Astrocyte (in vitro differentiated cells and primary cell): ENCODE measurements at regions not wholly inside any gene's neighbourhood (a gene's known extent, or its start where the extent isn't known, plus 50 kb on each side); places are given as distances from the start of the nearest gene placed in this dataset.
A peak's percentile ranks its signal among the peaks of the same experiment; 100 is the strongest.

Experiments used
- DNase-seq: peaks from one replicate; pipeline ENCODE4 v3.0.0-alpha.2; 2010; ENCODE audit warnings: low read depth
- FAIRE-seq: peaks from 2 replicates; lab custom pipeline; 2011; peaks lifted over from hg19 to GRCh38; lab: Jason Lieb, UNC
- H2AFZ ChIP-seq: 2 replicates; pipeline ENCODE4 v1.6.0; 2012; ENCODE audit warnings: low read depth, low read length, inconsistent platforms
- H3K27ac ChIP-seq: 2 replicates; pipeline ENCODE4 v1.5.1; 2011; ENCODE audit warnings: low read depth, low read length, inconsistent platforms
- H3K27me3 ChIP-seq: 2 replicates; pipeline ENCODE4 v1.6.0; 2011; ENCODE audit warnings: low read length, inconsistent platforms; ENCODE audit not compliant: insufficient read depth
- H3K36me3 ChIP-seq: 2 replicates; pipeline ENCODE4 v1.5.1; 2011; ENCODE audit warnings: low read length, inconsistent platforms; ENCODE audit not compliant: insufficient read depth
- H3K4me1 ChIP-seq: 2 replicates; pipeline ENCODE4 v1.5.1; 2011; ENCODE audit warnings: low read length, inconsistent platforms; ENCODE audit not compliant: insufficient read depth
- H3K4me2 ChIP-seq: 2 replicates; pipeline ENCODE4 v1.6.0; 2012; ENCODE audit warnings: low read length, inconsistent platforms
- H3K4me3 ChIP-seq: 2 replicates; pipeline ENCODE4 v1.5.1; 2011; ENCODE audit warnings: low read depth, mild to moderate bottlenecking, low read length, inconsistent platforms; ENCODE audit not compliant: insufficient read depth
- H3K79me2 ChIP-seq: 2 replicates; pipeline ENCODE4 v1.6.0; 2012; ENCODE audit warnings: mild to moderate bottlenecking, low read length, inconsistent platforms; ENCODE audit not compliant: insufficient read depth
- H3K9ac ChIP-seq: 2 replicates; pipeline ENCODE4 v1.6.0; 2012; ENCODE audit warnings: mild to moderate bottlenecking, low read length, inconsistent platforms
- H3K9me3 ChIP-seq: 2 replicates; pipeline ENCODE4 v1.5.1; 2012; ENCODE audit warnings: low read depth, mild to moderate bottlenecking, low read length, inconsistent platforms; ENCODE audit not compliant: insufficient read depth
- H4K20me1 ChIP-seq: 2 replicates; pipeline ENCODE4 v1.6.0; 2012; ENCODE audit warnings: low read length, inconsistent platforms; ENCODE audit not compliant: insufficient read depth
- H3K27ac Mint-ChIP-seq: one replicate; pipeline ENCODE4 v1.8.0; 2021; ENCODE audit warnings: mild to moderate bottlenecking, mixed read lengths; ENCODE audit not compliant: unreplicated experiment
- H3K27me3 Mint-ChIP-seq: one replicate; pipeline ENCODE4 v1.8.0; 2021; ENCODE audit warnings: low read depth, mixed read lengths; ENCODE audit not compliant: unreplicated experiment
- H3K36me3 Mint-ChIP-seq: one replicate; pipeline ENCODE4 v1.8.0; 2021; ENCODE audit warnings: low read depth, mixed read lengths; ENCODE audit not compliant: unreplicated experiment
- H3K4me1 Mint-ChIP-seq: one replicate; pipeline ENCODE4 v1.8.0; 2021; ENCODE audit warnings: low read depth, mixed read lengths; ENCODE audit not compliant: unreplicated experiment
- H3K4me3 Mint-ChIP-seq: one replicate; pipeline ENCODE4 v1.8.0; 2021; ENCODE audit warnings: mild to moderate bottlenecking, moderate library complexity, mixed read lengths; ENCODE audit not compliant: unreplicated experiment
- H3K9me3 Mint-ChIP-seq: one replicate; pipeline ENCODE4 v1.8.0; 2021; ENCODE audit warnings: mild to moderate bottlenecking, mixed read lengths; ENCODE audit not compliant: unreplicated experiment
- EZH2 ChIP-seq: IDR thresholded peaks from 2 replicates; pipeline ENCODE4 v1.6.1; 2012; ENCODE audit warnings: mild to moderate bottlenecking, low read length, inconsistent platforms; ENCODE audit not compliant: insufficient read depth
- TF ChIP-seq, protein P1 (sequence below): IDR thresholded peaks from 2 replicates; pipeline ENCODE4 v1.5.1; 2011; ENCODE audit warnings: low read depth, mild to moderate bottlenecking, inconsistent platforms, low read length, moderate library complexity; ENCODE audit not compliant: insufficient read depth

DNA sequence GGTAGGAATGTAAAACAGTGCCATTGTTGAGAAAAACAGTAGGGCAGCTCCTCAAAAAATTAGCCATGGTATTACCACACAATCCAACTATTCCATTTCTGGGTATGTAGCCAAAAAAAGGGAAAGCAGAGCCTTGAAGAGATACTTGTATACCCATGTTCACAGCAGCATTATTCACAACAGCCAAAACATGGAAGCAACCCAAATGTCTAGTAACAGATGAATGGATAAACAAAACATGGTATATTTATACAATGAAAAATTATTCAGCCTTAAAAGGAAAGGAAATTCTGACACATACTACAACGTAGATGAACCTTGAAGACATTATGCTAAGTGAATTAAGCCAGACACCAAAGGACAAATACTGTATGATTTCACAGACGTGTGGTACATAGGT, 67.6 kb upstream of the GNG2 start:
- H3K4me3 Mint-ChIP-seq, result no peak overlapping the region
- FAIRE-seq, result peak; percentile 26
- DNase-seq, result peak; percentile 41

DNA sequence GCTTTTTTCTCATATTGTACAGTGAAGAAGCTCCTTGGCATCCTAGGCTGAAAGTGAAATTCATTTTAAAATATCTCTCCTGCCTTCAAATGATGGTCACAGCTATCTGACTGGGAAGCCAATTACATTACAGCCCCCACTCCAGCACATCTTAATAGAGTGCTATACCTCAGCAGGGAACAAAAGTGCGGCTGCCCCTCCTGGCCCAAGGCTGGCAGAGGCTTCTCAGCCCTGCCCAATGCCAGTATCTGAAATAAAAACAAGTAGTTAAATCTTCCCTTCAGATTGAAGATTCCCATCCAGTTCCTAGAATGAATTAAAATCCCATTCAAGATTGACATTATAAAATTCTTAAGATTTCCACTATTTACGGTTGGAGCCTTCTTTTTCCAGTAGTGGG, 54.9 kb upstream of the GNG2 start:
- Histone ChIP-seq H3K4me1 (no peaks in the 10 kb centered on the region), H3K4me3 (no peak overlapping the region), H2AFZ (no peak overlapping the region), H3K9ac (no peak overlapping the region), H3K36me3 (no peaks in the 10 kb centered on the region), H3K27me3 (peaks cover 3% of the 10 kb centered on the region), H3K79me2 (no peaks in the 10 kb centered on the region), H3K9me3 (no peaks in the 10 kb centered on the region), H3K27ac (no peak overlapping the region), H4K20me1 (no peaks in the 10 kb centered on the region), H3K4me2 (no peak overlapping the region)
- no peak overlapping the region for H3K27ac Mint-ChIP-seq
- DNase-seq, result no peak
- no peaks in the 10 kb centered on the region for H3K4me1 Mint-ChIP-seq
- no peak for FAIRE-seq
- no peak for TF ChIP-seq EZH2
- TF ChIP-seq, protein P1, sequence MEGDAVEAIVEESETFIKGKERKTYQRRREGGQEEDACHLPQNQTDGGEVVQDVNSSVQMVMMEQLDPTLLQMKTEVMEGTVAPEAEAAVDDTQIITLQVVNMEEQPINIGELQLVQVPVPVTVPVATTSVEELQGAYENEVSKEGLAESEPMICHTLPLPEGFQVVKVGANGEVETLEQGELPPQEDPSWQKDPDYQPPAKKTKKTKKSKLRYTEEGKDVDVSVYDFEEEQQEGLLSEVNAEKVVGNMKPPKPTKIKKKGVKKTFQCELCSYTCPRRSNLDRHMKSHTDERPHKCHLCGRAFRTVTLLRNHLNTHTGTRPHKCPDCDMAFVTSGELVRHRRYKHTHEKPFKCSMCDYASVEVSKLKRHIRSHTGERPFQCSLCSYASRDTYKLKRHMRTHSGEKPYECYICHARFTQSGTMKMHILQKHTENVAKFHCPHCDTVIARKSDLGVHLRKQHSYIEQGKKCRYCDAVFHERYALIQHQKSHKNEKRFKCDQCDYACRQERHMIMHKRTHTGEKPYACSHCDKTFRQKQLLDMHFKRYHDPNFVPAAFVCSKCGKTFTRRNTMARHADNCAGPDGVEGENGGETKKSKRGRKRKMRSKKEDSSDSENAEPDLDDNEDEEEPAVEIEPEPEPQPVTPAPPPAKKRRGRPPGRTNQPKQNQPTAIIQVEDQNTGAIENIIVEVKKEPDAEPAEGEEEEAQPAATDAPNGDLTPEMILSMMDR, result no peak
- H3K4me3 Mint-ChIP-seq, result no peak overlapping the region
- H3K27me3 Mint-ChIP-seq, result no peaks in the 10 kb centered on the region
- H3K9me3 Mint-ChIP-seq, result peaks cover 7% of the 10 kb centered on the region
- no peaks in the 10 kb centered on the region for H3K36me3 Mint-ChIP-seq

More for the DNA sequence above, 67.6 kb upstream of the GNG2 start:
- no peaks in the 10 kb centered on the region for H3K4me1 Mint-ChIP-seq
- Histone ChIP-seq H3K36me3 (no peaks in the 10 kb centered on the region), H3K27me3 (no peaks in the 10 kb centered on the region), H4K20me1 (no peaks in the 10 kb centered on the region), H3K9ac (no peak overlapping the region), H3K79me2 (no peaks in the 10 kb centered on the region), H3K4me2 (no peak overlapping the region), H3K27ac (no peak overlapping the region), H2AFZ (no peak overlapping the region), H3K4me1 (no peaks in the 10 kb centered on the region), H3K9me3 (no peaks in the 10 kb centered on the region), H3K4me3 (no peak overlapping the region)
- H3K27me3 Mint-ChIP-seq, result peaks cover 7% of the 10 kb centered on the region
- no peak overlapping the region for H3K27ac Mint-ChIP-seq
- TF ChIP-seq EZH2, result no peak
- TF ChIP-seq, protein P1, result no peak
- no peaks in the 10 kb centered on the region for H3K36me3 Mint-ChIP-seq
- H3K9me3 Mint-ChIP-seq, result peaks cover 7% of the 10 kb centered on the region

DNA sequence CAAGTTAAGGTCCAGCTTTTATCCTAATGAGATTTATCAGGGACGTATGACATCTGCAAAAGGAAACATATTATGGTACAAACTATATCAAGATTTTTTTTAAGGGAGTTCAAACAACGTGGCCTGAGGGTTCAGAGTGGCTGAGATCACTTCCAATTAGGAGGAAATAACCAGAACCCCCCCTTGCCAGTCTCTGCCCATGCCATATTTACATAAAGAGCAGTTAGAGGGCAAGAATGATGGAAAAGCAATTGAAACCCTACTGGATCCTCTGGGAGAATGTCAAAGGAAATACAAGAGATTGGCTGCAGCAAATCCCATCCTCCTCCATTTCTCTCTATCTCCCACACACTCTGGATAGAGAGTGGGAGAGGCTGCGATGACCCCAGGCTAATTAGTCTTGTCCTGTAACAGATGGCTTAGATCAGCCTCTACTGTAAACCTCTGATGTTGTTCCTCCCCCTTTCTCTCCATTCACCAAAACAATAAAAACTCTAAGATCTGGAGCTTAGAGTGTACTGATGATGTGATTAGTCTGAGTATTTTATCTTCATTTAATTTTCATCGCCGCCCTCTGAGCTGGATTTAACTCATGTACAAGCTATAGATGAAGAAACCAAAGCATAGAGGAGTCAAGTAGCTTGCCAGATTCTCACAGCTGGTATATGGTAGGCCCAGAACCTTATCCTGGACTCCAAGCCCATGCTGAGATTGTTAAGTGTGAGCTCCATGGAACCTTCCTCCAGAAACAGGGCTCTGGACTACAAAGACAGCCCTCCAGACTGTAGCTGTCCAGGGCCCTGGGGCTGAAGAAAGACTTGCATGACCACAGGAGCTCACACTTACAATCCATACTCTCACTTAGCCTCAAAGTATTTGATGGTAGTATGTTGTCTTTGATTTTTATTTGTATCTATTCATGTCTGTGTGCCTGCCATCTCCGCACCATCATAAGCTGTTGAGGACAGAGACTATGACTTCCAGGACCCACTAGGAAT, 54.1 kb upstream of the GNG2 start:
- no peaks in the 10 kb centered on the region for H3K9me3 ChIP-seq
- no peak for FAIRE-seq
- H3K4me1 ChIP-seq, result no peaks in the 10 kb centered on the region
- Mint-ChIP-seq H3K4me3 (no peak overlapping the region), H3K27me3 (no peaks in the 10 kb centered on the region), H3K36me3 (no peaks in the 10 kb centered on the region), H3K27ac (no peak overlapping the region), H3K9me3 (peaks cover 7% of the 10 kb centered on the region), H3K4me1 (no peaks in the 10 kb centered on the region)
- DNase-seq, result no peak
- H3K79me2 ChIP-seq, result no peaks in the 10 kb centered on the region
- H4K20me1 ChIP-seq, result no peaks in the 10 kb centered on the region
- H3K4me2 ChIP-seq, result no peak overlapping the region
- H3K27me3 ChIP-seq, result peaks cover 3% of the 10 kb centered on the region
- no peak overlapping the region for H2AFZ ChIP-seq
- no peak overlapping the region for H3K27ac ChIP-seq
- no peak overlapping the region for H3K4me3 ChIP-seq
- no peak overlapping the region for H3K9ac ChIP-seq
- TF ChIP-seq EZH2, result no peak
- TF ChIP-seq, protein P1, result no peak
- no peaks in the 10 kb centered on the region for H3K36me3 ChIP-seq
